Loucy (cell line): ENCODE measurements at regions not wholly inside any gene's neighbourhood (a gene's known extent, or its start where the extent isn't known, plus 50 kb on each side); places are given as distances from the start of the nearest gene placed in this dataset.

Experiments used
- CTCF ChIP-seq: fragments of 200-600 bp; sonication (generic); conservative IDR thresholded peaks from 2 replicates; pipeline ENCODE4 v1.5.1; 2014; ENCODE audit warnings: mild to moderate bottlenecking, antibody characterized with exemption, low read length
- EZH2phosphoT487 ChIP-seq: fragments of 200-600 bp; IDR thresholded peaks from 2 replicates; pipeline ENCODE4 v1.6.1; 2018; ENCODE audit warnings: antibody characterized with exemption, mild to moderate bottlenecking, moderate library complexity, borderline replicate concordance

GRCh38 chr12:83859021-83859420, 1053.6 kb downstream of the SLC6A15 start:
- no peak for TF ChIP-seq CTCF
- no peak for TF ChIP-seq EZH2phosphoT487
